ACC112 (cell line): ENCODE measurements at regions not wholly inside any gene's neighbourhood (a gene's known extent, or its start where the extent isn't known, plus 50 kb on each side); places are given as distances from the start of the nearest gene placed in this dataset.
"Not testable (repeated sequence)": the region's sequence is repeated elsewhere in the genome, so short reads cannot be mapped to it uniquely, and the experiment has no call there.

Experiments used
- H2AFZ ChIP-seq: fragments of 200-600 bp; sonication (generic); one replicate; pipeline ENCODE4 v1.6.0; 2017; ENCODE audit warnings: antibody characterized with exemption, low read length; ENCODE audit not compliant: unreplicated experiment
- H3K27ac ChIP-seq: fragments of 200-600 bp; sonication (generic); 2 replicates; pipeline ENCODE4 v1.5.1; 2014; ENCODE audit warnings: low read depth, mild to moderate bottlenecking, antibody characterized with exemption, low read length, moderate library complexity
- H3K27me3 ChIP-seq: fragments of 200-600 bp; sonication (generic); 2 replicates; pipeline ENCODE4 v1.6.1; 2014; ENCODE audit warnings: mild to moderate bottlenecking, antibody characterized with exemption, low read length, moderate library complexity, mixed read lengths; ENCODE audit not compliant: insufficient read depth
- H3K36me3 ChIP-seq: fragments of 200-600 bp; sonication (generic); 2 replicates; pipeline ENCODE4 v1.6.1; 2016; ENCODE audit warnings: mild to moderate bottlenecking, antibody characterized with exemption, low read length, moderate library complexity, mixed read lengths; ENCODE audit not compliant: insufficient read depth
- H3K4me1 ChIP-seq: fragments of 200-600 bp; sonication (generic); one replicate; pipeline ENCODE4 v1.6.1; 2016; ENCODE audit warnings: low read length, mixed read lengths; ENCODE audit not compliant: insufficient read depth, unreplicated experiment, control insufficient read depth
- H3K4me3 ChIP-seq: fragments of 200-600 bp; sonication (generic); 2 replicates; pipeline ENCODE4 v1.5.1; 2014; ENCODE audit warnings: mild to moderate bottlenecking, low read depth, low read length
- H3K79me2 ChIP-seq: fragments of 200-600 bp; sonication (generic); one replicate; pipeline ENCODE4 v1.6.0; 2016; ENCODE audit warnings: low read length; ENCODE audit not compliant: control insufficient read depth, unreplicated experiment, insufficient read depth

DNA sequence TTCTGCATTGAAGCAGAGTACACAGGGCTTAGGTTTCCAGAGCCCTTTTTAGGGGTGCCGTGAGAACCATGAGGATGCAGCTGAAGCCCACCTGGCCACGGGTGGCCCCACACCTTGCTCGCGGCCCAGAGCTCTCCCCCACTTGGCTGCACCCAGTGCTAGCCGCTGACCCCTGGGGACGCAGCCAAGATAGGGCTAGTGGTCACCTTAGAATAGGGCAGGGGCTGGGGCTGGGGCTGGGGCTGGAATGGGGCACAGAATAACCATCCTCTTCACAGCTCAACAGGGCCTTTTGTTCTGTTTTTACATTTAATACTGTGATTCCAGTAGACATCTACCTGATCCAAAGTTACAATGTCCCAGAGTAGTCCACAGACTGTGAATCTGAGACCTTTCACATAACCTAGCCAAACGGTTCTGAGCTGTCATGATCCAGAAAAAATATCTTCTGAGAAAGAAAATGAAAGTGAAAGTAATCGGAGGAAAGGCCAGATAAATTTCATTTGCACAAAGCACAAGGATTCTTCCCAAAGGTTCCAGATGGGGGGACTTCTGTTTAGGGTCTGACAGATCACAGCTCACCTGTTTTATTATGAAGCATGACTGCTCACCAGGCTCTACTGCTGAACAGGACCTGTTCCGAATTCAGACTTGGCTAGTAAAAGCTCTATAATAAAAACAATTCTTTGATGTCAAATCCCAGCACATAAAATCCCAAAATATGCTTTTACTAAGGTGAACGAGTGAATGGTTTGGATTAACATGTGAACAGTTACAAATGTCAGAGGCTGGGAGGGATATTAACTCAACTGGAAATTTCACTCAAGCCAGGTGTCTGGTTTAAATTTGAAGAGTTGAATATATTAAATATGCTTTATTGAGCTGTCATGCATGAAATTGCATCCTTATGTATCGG is 401.9 kb downstream of the THBS2 start:
- Histone ChIP-seq H3K4me1 (peaks cover 5% of the 10 kb centered on the region), H3K4me3 (peak overlapping the region; percentile 87), H3K36me3 (no peaks in the 10 kb centered on the region), H3K27ac (no peak overlapping the region), H2AFZ (peak overlapping the region; percentile 100), H3K27me3 (no peaks in the 10 kb centered on the region), H3K79me2 (no peaks in the 10 kb centered on the region)

DNA sequence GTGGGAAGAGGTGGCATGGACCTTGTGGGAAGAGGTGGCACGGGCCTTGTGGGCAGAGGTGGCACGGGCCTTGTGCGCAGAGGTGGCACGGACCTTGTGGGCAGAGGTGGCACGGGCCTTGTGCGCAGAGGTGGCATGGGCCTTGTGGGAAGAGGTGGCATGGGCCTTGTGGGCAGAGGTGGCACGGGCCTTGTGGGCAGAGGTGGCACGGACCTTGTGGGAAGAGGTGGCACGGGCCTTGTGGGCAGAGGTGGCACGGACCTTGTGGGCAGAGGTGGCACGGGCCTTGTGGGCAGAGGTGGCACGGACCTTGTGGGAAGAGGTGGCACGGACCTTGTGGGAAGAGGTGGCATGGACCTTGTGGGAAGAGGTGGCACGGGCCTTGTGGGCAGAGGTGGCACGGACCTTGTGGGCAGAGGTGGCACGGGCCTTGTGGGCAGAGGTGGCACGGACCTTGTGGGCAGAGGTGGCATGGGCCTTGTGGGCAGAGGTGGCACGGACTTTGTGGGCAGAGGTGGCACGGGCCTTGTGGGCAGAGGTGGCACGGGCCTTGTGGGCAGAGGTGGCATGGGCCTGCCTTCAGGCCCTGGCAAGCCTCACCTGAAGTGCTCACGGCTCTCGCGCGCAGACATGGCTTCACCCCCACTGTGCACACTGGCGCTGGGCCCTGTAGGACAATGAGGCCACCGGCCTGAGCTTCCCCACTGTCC is 403.5 kb downstream of the THBS2 start:
- not testable (repeated sequence) for H3K79me2 ChIP-seq, H3K36me3 ChIP-seq, H3K27ac ChIP-seq, H3K27me3 ChIP-seq, H2AFZ ChIP-seq, H3K4me1 ChIP-seq, H3K4me3 ChIP-seq

DNA sequence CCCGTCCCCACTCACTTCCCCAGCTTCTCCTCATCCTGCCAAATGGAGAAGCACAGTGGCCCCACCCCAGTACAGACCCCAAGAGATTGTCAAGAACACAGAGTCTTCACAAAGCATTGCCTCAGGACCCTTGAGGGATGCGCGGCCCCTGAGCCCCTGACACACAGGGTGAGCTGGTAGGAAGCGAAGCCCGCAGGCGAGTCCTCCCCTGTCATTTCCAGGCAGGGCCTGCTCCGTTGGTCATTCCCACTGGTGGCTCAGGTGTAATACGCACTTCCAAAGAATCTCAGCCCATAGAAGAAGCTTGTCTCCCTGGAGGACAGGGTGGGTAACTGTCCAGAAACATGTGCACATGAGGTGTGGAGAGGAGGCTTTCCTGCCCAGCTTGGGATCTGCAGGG is 404.2 kb downstream of the THBS2 start:
- H3K36me3 ChIP-seq, result no peaks in the 10 kb centered on the region
- no peak overlapping the region for H3K27ac ChIP-seq
- no peaks in the 10 kb centered on the region for H3K79me2 ChIP-seq

DNA sequence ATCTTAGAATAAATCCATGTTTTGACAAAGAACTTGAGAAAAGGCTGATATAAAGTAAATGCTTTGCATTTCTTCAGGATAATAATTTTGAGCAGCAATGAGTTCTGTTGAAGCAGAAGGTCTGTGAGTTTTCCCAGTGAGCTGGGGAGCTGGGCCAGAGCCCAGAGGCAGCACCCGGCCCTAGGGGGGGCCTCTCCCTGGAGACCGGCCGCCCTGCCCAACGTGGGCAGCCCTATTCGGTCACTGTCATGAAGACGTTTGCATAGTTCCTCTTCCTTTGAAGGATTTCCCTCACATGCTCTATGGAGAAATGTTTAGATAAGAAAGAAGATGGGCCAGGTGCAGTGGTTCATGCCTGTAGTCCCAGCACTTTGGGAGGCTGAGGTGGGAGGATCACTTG is 404.8 kb downstream of the THBS2 start:
- no peaks in the 10 kb centered on the region for H3K36me3 ChIP-seq

More for the DNA sequence above, 404.2 kb downstream of the THBS2 start:
- peaks cover 5% of the 10 kb centered on the region for H3K4me1 ChIP-seq
- no peak overlapping the region for H3K4me3 ChIP-seq
- no peaks in the 10 kb centered on the region for H3K27me3 ChIP-seq
- H2AFZ ChIP-seq, result no peak overlapping the region

DNA sequence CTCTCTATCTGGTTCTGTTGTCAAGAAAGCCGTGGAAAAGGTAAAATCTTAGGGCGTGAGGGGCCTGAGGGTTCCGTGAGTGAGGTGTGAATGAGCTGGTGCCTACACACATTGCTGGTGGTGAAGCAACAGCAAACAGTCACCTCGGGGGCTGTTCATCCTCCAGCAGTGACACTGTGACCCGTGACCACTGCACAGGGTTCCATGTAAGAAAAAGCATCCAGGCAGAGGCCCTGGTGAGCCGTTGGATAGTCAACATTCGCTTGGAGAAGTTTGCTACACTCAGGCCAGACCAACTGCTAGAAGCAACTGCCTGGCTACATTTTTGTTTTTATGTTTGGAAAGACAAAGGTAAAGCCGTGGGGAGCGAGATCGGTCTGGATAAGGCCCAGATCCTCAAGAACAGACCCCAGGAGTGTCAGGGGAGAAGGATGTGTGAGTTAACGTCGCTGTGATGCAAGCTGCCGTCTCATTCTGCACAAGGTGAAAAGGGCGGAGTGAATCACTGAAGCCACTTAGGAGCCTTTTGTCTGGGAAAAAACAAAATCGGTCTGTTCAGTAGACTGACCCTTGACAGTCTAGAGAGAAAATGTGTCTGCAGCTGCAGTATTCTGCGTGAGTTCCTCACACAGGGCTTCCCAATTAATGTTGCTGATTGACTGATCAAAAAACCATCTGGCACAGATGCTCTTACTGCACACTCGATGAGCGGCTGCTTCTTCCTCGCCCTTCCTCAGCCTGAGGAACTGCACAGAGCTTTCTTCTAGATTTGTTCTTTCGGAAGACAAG is 404.0 kb downstream of the SMOC2 start:
- H3K27me3 ChIP-seq, result no peaks in the 10 kb centered on the region

More for the DNA sequence above, 404.8 kb downstream of the THBS2 start:
- no peaks in the 10 kb centered on the region for H3K79me2 ChIP-seq
- H3K4me1 ChIP-seq, result peaks cover 5% of the 10 kb centered on the region
- no peak overlapping the region for H3K4me3 ChIP-seq
- no peak overlapping the region for H3K27ac ChIP-seq
- H3K27me3 ChIP-seq, result no peaks in the 10 kb centered on the region
- H2AFZ ChIP-seq, result no peak overlapping the region

DNA sequence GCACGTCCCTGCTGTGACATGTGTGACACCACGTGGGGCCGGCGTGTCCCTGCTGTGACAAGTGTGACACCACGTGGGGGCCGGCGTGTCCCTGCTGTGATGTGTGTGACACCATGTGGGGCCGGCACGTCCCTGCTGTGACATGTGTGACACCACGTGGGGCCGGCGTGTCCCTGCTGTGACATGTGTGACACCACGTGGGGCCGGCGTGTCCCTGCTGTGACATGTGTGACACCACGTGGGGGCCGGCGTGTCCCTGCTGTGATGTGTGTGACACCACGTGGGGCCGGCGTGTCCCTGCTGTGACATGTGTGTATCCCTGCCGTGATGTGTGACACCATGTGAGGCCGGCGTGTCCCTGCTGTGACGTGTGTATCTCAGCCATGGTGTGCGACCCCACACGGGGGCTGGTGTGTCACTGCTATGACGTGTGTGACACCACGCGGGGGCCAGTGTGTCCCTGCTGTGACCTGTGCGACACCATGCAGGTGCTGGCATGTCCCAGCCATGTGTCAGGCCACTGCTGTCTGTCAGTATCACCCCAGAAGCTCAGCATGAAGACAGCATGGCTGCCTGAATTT is 401.7 kb downstream of the SMOC2 start:
- not testable (repeated sequence) for H3K79me2 ChIP-seq, H3K27me3 ChIP-seq, H3K4me3 ChIP-seq

More for the DNA sequence above, 404.0 kb downstream of the SMOC2 start:
- no peak overlapping the region for H2AFZ ChIP-seq
- H3K4me1 ChIP-seq, result no peaks in the 10 kb centered on the region
- H3K27ac ChIP-seq, result no peak overlapping the region
- no peaks in the 10 kb centered on the region for H3K36me3 ChIP-seq
- H3K4me3 ChIP-seq, result no peak overlapping the region
- H3K79me2 ChIP-seq, result no peaks in the 10 kb centered on the region

DNA sequence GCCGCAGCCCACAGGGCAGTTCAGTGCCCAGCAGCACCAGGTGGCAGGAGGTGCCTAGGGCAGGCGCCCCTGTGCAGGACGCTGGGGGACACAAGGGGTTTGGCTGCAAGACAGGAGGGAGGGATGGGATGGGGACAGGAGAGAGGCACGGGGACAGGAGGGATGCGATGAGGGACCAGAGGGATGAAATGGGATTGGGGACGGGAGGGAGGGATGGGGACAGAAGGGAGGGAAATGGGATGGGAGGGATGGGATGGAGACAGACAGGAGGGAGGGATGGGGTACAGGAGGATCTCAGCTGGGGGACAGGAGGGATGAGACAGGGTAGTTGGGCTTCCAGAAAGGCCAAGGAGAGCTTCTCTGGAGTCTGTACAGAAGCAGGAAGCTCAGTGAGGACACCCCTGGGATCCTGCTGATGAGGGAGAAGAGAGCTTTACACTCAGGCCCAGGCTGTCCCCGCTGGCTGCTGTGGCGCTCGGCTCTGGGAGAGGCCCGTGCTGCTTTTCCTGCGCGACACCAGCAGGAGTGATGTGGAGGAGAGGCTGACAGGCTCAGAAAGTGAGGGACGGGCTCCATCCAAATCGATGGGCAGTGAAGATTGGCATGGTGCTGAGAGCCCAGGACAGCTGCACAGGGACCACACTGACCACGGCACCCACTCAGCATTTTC is 400.8 kb downstream of the SMOC2 start:
- Histone ChIP-seq H3K79me2 (no peaks in the 10 kb centered on the region), H2AFZ (no peak overlapping the region), H3K4me1 (no peaks in the 10 kb centered on the region), H3K27ac (no peak overlapping the region), H3K36me3 (no peaks in the 10 kb centered on the region), H3K4me3 (no peak overlapping the region), H3K27me3 (no peaks in the 10 kb centered on the region; the same call in 1 of the 2 replicates)

More for the DNA sequence above, 401.7 kb downstream of the SMOC2 start:
- not testable (repeated sequence) for H3K4me1 ChIP-seq, H2AFZ ChIP-seq, H3K27ac ChIP-seq, H3K36me3 ChIP-seq

DNA sequence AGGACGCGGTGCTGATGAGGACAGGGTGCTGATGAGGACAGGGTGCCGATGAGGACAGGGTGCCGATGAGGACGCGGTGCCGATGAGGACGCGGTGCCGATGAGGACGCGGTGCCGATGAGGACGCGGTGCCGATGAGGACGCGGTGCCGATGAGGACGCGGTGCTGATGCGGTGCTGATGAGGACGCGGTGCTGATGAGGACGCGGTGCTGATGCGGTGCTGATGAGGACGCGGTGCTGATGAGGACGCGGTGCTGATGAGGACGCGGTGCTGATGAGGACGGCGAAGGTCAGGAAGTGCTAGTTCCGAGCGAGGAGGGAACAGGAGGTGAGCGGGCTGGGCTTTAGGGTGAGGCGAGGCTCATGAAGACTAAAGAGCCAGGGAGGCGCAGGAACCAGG is 399.9 kb downstream of the SMOC2 start:
- H3K4me3 ChIP-seq, H3K27ac ChIP-seq, H3K27me3 ChIP-seq, H3K36me3 ChIP-seq, H3K79me2 ChIP-seq, H2AFZ ChIP-seq, H3K4me1 ChIP-seq: not testable (repeated sequence)

DNA sequence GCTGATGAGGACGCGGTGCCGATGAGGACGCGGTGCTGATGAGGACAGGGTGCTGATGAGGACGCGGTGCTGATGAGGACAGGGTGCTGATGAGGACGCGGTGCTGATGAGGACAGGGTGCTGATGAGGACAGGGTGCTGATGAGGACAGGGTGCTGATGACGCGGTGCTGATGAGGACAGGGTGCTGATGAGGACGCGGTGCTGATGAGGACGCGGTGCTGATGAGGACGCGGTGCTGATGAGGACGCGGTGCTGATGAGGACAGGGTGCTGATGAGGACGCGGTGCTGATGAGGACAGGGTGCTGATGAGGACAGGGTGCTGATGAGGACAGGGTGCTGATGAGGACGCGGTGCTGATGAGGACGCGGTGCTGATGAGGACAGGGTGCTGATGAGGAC is 399.3 kb downstream of the SMOC2 start:
- not testable (repeated sequence) for H3K27me3 ChIP-seq, H3K27ac ChIP-seq, H3K4me1 ChIP-seq, H3K36me3 ChIP-seq, H3K4me3 ChIP-seq, H2AFZ ChIP-seq, H3K79me2 ChIP-seq

DNA sequence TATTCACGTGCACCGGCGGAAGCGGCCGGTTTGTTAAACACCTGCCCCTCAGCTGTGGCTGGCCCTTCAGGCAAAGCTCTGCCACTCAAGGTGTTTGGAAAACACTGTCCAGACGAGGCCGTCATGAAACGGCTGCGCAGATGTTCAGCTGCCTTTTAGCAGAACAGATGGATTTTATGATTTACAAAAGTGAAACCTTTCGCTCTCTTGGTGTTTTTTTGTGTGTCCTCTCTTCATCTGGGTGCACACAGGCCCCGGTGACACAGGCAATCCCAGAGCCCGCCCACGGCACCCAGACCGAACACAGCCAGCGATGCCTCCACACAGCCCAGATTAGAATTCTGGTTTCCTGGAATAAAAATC is 397.0 kb downstream of the SMOC2 start:
- Histone ChIP-seq H3K4me1 (no peaks in the 10 kb centered on the region), H2AFZ (no peak overlapping the region), H3K4me3 (no peak overlapping the region), H3K36me3 (no peaks in the 10 kb centered on the region), H3K27me3 (no peaks in the 10 kb centered on the region; the same call in 1 of the 2 replicates), H3K79me2 (no peaks in the 10 kb centered on the region), H3K27ac (no peak overlapping the region)
